ENCODE measurements at regions not wholly inside any gene's neighbourhood (a gene's known extent, or its start where the extent isn't known, plus 50 kb on each side); places are given as distances from the start of the nearest gene placed in this dataset.
"Not testable (repeated sequence)": the region's sequence is repeated elsewhere in the genome, so short reads cannot be mapped to it uniquely, and the experiment has no call there.

DNA sequence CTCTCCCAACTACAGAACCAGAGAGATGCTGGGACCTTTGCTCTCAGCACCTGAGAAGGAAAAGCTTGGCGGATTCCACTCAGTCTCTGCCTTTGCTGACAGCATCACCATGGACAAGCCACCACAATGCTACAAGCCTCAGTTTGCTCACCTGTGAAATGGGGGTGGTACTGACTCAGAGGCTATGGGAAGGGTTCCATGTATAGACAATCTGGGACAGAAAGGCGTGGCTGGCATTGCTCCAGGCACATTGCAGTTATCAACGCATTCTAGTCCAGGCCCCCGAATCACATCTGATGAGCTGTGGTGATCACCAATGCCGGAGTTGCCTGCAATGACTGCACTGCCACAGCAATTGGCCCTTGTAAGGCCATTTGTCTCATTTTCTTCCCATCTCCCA lies 72.6 kb downstream of the ISX start:
- no peak for DNase-seq

DNA sequence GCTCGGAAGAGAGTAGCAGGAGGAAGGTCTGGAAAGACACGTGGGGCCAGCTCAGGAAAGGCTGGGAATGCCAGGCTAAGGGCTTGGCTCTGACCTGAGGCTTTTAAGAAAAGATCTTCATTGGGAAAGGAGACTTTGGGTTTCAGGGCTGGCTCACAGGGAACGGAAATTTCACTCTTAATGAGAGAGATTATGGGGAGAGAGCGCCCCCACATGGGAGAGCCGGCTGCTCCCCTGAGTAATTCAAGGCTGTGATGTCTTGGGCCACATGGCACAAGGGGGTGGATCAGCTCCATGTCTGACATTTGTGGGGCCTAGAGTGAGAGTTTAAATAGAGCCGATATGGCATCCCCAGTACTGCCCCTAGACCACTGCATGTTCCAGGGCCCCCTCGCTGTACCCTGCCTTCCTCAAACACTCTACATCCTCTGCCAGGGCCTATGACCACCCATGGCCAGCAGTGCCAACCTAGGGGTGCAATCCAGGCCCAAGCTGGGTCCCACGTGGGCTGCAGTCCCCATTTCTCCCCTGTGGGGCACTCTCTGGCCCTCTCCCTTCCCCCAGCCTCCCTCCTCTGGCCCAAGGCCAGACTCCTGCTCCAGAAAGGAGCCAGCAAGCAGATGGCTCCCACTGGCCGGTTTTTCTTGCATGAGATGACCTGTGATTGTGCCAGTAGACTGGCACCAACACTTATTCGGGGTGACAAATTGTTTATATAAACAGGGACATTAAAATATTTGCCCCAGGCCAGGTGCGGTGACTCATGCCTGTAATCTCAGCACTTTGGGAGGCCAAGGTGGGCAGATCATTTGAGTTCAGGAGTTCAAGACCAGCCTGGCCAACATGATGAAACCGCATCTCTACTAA lies 75.2 kb downstream of the ISX start:
- no peak for DNase-seq

DNA sequence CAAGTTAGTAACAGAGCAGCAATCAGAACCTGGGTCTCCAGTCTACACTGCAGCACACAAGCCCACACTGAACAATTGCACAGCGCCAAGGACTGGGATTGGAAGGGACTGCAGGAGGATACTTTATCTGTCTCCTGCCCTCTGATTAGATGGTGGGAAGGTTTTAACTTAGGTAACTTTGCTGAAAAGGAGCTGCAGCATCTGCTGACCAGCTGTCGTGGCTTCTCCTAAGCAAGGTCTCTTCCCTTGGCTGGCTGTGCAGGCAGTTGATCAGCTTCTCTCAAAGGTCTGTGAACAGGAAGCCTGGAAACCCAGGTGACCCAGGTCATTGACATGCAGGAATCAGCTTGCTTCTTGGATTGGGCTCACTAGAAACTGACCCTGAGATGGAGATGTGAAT lies 82.4 kb downstream of the ISX start:
- no peak for DNase-seq

DNA sequence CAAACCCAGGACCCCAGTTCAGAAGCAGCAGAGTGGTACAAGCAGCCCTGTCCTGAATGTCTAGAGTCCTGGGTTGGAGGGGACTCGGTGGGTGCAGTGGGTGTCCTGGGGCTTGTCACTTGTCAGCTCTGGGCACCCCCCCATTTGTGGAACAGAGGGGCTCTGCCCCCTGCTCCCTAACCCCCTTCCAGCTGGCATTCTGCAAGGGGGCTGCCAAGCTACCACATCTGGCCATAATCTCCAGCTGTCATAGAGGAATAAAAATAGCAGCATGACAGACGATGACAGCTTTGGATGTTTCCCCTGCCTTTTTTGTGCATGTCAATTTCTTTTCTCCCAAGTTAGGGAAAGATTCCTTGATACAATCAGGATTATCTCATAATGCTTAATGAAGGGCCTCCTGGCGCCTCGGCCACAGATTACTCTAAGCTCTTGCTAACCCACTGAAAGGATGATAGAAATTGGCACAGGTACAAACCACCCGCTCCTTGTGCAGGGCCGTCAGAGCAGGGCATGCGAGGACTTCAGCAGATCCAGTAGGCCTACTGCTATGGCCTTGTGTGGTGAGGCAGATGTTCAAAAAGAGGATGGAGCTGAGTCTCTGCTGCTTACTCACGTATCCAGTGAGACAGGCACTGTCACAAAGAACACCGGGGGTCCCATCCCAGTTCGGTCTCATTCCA lies 83.0 kb downstream of the ISX start:
- DNase-seq = no peak

DNA sequence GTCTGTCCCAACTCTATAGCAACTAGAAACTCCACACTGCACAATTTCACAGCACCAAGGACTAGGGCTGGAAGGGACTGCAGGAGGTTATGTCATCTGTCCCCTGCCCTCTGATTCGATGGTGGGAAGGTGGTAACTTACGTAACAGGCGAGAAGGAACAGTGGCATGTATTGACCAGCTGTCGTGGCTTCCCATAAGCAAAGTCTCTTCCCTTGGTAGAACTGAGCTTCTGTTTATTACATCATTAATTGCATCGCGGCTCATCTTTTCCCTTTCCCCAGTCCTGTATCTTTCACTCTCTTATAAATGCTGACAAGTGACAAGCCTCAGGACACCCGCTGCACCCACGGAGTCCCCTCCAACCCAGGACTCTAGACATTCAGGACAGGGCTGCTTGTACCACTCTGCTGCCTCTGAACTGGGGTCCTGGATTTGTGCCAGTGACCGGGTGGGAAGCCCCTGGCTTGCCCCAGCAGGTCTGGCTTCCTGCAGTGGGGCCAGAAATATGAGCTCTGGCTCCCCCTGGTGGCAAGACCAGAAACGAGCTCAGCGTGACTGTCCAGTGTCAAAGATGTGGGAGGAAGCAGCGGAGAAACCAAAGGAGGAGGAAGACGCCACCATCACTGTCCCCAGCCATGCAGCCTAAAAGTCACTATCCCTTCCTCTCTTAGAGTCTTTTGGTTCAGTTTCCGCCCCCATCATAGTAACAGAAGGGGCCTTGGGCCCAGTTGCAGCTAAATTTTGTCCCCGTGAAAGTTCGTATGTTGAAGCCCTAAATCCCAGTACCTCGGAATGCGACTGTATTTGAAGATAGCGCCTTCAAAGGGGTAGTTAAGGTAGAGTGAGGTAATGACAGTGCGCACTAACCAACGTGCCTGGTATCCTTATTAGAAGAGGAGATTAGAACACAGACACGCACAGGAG lies 84.5 kb downstream of the ISX start:
- peak; percentile 46 to 65 for DNase-seq

DNA sequence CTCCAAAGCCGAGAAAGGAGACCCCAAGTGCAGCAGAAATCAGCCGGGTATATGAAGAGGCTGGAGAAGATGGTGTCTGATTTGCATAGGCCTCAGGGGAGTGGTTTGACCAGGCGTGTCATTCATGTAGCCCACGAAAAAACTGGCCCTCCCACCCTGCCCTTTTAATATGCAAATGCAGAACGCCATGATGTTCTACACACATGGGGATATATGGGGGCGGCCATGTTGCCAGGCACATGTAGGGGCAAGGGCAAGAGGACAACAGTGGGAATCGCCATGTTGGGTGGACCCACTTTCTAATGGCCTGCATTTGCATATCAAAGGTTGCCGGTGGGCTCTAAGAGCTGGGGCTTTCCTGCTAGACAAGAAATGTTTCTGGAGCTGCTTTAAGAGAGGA lies 86.4 kb downstream of the ISX start:
- no peak for DNase-seq

DNA sequence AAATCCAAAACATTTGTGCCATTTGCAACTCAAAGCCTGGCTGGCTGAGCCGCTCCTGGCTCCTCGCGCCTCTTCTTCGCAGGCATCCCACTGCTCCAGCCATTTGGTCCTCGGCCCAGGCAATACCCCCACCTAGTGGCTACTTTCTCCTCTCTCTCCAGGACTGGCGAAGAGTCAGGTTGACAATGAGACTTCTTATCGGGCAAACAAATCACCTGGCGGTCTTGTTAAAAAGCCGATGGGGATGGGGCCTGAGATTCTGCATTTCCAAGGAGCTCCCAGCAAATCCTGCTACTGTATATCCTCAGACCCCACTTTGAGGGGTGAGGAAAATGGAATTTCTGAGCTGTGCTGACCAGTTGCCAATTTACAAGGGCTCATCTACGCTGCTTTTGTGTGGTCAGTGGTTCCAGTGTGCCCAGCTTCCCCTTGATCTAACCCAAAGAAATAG lies 89.0 kb downstream of the ISX start:
- DNase-seq = peak; percentile 34 to 50

DNA sequence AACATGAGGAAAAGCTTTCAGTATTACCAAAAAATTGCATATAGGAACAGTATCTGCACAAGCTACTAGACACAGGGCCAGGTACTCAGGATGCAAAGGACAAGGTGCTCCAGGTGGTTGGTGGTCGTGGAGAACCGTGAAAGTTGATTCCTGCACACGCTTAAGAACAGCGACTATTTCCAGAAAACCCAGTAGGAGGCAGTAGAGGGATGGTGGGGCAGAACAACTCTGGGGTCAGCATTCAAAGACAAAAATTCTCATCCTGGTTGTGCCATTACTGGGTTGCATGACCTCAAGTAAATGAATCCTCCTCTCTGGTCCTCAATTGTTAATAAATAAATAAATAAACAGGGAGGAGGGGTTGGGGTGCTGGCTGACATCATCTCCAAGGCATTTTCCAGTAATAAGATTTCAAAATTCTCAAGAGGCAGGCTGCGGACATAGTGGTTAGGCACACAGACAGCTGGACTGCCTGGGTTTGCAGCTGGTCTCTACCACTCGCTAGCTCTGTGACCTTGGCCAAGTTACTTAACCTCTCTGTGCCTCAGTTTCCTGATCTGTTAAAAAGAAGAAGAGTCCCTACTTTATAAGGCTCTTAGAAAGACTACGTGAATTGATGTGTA lies 89.6 kb downstream of the ISX start:
- DNase-seq = no peak

DNA sequence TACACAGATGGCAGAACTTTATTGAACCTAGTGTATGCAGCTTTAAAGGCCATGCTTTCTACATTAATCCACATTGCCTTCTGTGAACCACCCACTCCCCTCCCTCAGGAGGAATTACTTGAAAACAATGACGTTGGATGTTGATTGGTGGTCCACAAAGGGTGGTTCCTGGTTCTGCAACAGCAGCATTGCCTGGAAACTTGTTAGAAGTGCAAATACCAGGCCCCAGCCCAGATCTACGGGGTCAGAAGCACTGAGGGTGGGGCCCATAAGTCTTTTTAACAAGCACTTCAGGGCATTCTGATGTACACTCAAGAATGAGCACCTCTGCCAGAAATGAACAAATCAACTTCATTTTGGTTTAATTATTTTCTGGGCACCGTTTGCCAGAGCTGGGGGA lies 91.0 kb downstream of the ISX start:
- DNase-seq = no peak

DNA sequence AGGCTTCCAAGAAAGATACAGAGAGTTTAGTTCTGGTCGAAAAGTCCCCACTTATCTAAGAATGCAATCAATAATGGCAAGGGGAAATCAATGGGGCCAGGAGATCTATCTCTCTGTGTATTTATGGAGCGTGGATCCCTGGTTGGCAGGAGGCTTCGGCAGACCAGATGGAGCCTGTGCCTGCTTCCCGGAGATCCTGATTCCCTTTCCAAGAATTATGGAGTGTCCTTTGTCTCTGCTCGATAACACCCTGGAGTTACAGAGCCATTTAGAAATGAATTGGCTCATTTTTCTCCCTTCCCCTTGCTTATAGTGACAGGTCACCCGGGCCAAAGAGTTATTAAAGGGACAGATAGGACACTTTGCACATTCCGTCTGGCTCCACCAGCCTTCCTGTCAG lies 92.4 kb downstream of the ISX start:
- no peak for DNase-seq

DNA sequence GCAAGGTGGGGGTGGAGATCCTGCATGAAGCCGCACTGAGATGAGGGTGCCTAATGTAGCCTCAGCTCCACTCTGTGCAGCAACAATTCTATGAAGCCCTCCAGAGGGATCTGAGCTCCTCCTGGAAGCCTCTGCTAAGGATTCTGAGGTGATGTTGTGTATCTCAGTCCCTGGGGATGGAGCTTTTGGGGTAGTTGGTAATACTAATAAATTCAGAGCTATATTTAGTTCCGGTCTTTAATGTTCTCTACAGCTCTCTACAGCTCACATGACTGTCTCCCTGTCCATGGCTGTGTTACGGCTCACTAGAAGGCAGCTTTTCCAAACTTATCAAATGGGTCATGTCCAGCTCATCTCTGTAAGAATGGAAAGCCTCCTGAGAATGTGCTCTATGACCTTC lies 93.4 kb downstream of the ISX start:
- DNase-seq = no peak

DNA sequence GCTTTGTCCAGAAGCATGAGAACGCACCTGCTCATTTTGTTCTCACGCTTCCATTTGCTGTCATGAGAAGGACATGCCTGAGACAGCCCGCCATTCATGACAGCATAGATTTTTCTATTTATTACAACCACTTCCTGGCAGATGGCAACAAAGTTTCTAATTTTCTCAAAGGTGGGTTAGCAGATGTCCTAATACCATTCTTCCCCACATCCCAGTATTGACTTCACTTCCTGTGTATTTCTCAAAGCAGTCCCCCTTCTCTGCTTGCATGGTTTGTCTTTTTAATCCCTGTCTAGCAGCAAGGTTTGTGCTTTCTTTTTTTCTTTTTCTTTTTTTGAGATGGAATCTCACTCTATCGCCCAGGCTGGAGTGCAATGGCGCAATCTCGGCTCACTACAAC lies 94.3 kb downstream of the ISX start:
- no peak for DNase-seq

DNA sequence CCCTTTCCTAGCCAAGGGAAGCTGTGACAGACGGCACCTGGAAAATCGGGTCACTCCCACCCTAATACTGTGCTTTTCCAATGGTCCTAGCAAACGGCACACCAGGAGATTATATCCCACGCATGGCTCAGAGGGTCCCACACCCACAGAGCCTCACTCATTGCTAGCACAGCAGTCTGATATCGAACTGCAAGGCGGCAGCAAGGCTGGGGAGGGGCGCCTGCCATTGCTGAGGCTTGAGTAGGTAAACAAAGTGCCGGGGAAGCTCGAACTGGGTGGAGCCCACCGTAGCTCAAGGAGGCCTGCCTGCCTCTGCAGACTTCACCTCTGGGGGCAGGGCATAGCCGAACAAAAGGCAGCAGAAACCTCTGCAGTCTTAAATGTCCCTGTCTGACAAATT lies 91.4 kb upstream of the HMGXB4 start:
- not testable (repeated sequence) for DNase-seq

DNA sequence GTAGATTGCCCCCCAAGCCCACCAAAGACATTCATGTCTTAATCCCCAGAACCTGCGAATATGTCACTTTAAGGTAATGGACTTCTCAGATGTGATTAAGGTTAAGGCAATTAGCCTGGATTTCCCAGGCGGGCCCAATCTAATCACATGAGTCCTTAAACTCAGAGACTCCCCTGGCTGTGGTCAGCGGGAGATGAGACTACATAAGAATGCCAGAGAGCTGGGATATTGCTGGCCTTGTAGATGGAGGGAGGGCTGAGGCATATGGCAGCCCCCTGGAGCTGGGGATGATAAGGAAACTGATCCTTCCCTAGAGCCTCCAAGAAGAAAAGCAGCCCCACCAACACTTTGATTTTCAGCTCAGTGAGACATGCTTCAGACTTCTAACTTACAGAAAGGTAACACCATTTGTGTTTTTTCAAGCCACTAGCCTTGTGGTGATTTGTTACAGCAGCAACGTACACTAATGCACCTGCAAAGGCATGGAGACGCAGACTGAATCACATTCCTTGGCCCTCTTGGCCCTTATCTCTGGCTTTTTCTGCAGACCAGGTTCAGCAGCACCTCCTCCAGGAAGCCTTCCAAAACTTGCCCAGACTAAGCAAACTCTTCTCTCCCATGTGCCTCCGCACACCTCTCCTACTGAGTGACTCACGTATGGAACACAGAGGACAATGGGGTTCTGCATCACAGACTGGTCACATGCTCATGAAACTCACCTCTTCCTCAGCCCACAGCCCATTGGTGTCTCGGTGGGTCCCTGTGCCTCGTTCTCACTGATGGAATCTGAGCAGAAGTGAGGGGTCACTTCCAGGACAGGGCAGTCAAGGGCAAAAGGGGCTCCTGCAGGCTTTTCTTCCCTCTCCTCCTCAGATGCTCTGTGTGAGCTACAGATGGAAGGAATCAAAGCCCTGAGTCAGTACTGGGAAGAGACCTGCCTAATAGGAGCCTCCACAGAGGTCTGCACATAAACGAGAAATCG lies 86.3 kb upstream of the HMGXB4 start:
- no peak for DNase-seq

DNA sequence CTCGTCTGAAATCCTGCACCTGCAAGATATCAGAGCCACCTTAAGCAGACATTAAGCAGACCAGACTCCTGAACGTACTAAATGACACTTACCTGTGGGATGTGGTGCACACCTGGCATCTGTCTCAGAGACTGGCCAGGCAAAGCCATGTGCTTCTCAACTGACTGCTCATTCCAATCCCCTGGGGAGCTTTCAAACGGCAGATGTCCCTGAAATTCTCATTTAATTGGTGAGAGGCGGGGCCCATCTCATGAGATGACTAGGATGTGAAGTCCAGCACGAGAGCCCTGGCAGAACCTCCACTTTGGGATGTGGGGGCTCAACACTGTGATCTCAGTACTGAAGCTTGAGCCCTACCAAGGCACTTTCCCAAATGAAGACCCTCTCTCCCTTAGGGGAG lies 84.9 kb upstream of the HMGXB4 start:
- no peak for DNase-seq

DNA sequence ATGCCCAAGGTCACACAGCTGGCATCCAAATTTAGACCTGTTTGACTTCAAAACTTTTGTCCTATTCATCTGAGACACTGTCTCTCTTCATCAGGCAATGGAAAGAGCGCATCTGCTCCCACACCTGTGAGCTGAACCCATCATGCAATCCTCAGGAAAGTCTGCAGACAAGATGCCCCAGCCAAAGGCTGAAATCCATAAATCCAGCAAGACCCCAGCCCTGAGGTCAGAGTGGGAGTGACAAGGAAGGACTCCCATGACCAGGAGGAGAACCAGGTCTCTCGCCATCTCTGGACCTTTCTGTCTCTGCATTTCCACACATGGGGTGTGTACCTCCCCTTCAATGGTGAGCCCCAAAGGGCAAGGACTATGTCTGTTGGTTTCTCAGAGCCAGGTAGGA lies 83.6 kb upstream of the HMGXB4 start:
- no peak for DNase-seq

DNA sequence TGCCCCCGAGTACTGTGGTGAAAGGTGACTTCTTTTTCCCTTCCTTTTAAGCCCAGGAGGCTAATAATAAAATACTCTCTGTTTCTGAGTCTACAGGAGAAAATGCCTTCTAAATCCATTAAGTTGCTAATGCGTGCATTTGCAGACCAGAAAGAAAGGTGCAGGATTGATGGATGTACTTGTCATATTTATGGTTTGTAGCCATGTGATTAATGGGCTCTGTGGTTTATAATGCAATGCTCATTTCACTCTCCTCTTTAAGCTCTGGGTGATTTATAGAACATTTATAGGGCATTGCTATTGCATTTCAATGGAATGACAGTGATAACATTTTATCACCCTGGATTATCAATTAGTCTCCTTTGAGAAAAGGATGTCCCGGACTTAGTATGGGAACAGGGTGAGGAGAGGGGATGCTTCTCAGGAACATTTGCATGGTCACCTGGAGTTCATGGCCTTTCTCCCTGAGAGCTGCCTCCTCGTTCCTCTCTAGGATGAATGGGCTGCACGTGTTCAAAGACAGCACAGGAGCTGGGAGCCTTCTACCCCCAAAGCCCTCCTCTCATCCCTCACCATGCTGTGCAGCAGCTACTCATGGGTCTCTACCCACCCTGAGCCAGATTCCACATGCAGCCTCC lies 82.8 kb upstream of the HMGXB4 start:
- no peak for DNase-seq

DNA sequence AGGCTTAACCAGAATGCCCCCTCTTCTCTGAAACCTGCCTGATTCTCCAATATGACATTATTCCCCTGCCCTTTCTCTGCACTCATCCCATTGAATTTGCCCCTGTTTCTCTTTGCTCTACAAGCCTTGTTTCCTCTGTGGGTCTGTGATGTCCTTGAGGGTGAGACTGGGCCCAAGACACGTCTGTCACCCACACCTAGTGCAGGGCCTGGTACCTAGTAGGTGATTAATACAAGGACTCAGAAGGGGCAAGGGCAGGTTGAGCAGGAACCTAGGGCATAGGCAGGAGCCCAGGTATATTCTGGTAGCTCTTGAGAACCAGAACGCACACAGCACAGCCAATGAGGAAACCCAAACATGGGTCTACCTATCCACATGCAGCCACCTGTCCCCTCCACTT lies 81.9 kb upstream of the HMGXB4 start:
- no peak for DNase-seq

DNA sequence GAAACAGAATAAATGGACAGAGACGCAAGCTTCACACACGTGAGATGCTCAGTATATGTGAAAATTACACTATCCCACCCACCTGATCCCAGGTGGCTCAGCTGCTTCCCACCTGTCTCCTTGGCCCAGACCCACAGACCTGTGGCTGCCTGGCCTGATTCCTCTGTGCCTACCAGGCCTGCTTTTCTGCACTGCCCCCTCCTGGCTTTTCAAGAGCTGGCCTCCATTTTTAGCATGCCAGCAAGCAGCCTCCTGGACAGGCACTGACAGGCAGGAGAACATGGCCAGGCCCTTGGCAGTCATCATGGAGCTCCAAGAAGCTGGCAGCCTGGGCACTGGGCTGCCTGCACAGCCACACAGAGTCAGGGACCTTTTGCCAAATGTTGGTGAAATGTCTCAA lies 79.5 kb upstream of the HMGXB4 start:
- DNase-seq = no peak

DNA sequence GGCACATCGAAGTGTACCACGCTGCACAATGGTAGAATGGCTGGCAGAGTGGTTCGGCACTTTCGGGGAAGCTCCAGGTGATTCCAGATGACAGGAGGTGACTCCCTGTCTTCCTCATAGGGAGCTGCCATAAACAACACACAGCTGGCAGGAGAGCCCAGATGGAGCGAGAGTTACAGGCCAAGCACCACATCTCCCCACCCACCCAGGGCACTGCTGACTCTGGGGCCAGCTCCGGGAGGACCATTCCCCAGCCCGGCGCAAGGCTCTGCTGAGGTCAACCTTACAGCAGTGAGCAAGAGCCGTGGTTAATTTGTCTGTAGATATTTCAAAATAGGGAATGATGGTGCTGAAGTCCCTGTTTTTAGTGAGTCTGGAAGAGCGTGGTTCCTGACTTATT lies 78.8 kb upstream of the HMGXB4 start:
- DNase-seq = no peak

DNA sequence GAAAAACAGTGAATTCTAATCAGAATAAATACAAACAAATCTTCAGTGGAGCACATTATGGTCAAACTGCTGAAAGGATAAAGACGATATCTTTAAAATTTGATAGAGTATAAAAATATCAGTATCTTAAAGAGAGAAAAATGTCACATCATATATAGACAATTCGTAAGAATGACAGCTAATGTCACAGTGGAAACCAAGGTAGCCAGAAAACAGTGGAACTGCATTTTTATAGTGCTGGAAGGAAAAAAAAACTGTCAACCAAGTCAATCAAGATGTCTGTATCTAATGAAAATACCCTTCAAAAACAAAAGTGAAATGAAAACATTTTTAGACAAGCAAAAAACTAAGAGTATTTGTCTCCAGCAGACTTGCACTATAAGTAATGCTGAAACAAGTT lies 73.4 kb upstream of the HMGXB4 start:
- DNase-seq = no peak

All from Kasumi-1 (cell line).